Activated B cell treated with CpG ODN at 0.5 μM for 24 hours (primary cell): ENCODE measurements at regions not wholly inside any gene's neighbourhood (a gene's known extent, or its start where the extent isn't known, plus 50 kb on each side); places are given as distances from the start of the nearest gene placed in this dataset.

Experiments used
- ATAC-seq: fragments of 200-7000 bp; cut with Tn5 transposase; one replicate; pipeline ENCODE4 v1.10.0; 2021; ENCODE audit warnings: low read depth, mild to moderate bottlenecking, moderate library complexity
- CTCF ChIA-PET: fragments of 350-600 bp; sonication (Branson Sonifier 250); formaldehyde crosslinking; loops from one replicate; lab custom pipeline; 2021; ENCODE audit warnings: antibody characterized with exemption; lab: Charles Lee
- POLR2A ChIA-PET: fragments of 350-600 bp; sonication (Branson Sonifier 250); formaldehyde crosslinking; loops from one replicate; lab custom pipeline; 2021; ENCODE audit warnings: antibody characterized with exemption; lab: Charles Lee
- DNase-seq: peaks from one replicate; pipeline ENCODE4 v3.0.0; 2022
- H3K27ac Mint-ChIP-seq: one replicate; pipeline ENCODE4 v1.8.0; 2020; ENCODE audit warnings: mixed read lengths
- H3K27me3 Mint-ChIP-seq: one replicate; pipeline ENCODE4 v1.8.0; 2021; ENCODE audit warnings: mixed read lengths
- H3K36me3 Mint-ChIP-seq: one replicate; pipeline ENCODE4 v1.8.0; 2021; ENCODE audit warnings: low read depth, mixed read lengths
- H3K4me1 Mint-ChIP-seq: one replicate; pipeline ENCODE4 v1.8.0; 2021; ENCODE audit warnings: mixed read lengths
- H3K4me3 Mint-ChIP-seq: one replicate; pipeline ENCODE4 v1.8.0; 2020; ENCODE audit warnings: mild to moderate bottlenecking, mixed read lengths
- H3K9me3 Mint-ChIP-seq: one replicate; pipeline ENCODE4 v1.8.0; 2020; ENCODE audit warnings: mixed read lengths
- intact Hi-C: fragments of 100-400 bp; cut with micrococcal nuclease; formaldehyde crosslinking; loops from one replicate; pipeline ENCODE4 v1.15.1; 2024
- TF ChIP-seq, protein P1 (sequence below): fragments of 200-600 bp; IDR thresholded peaks from one replicate; pipeline ENCODE4 v1.8.0; 2022; ENCODE audit warnings: antibody characterized with exemption, mild to moderate bottlenecking

- DNase-seq: no peak
These were observed 830.3 kb downstream of the TBC1D22A start for GRCh38 chr22:47592791-47593190.

DNA sequence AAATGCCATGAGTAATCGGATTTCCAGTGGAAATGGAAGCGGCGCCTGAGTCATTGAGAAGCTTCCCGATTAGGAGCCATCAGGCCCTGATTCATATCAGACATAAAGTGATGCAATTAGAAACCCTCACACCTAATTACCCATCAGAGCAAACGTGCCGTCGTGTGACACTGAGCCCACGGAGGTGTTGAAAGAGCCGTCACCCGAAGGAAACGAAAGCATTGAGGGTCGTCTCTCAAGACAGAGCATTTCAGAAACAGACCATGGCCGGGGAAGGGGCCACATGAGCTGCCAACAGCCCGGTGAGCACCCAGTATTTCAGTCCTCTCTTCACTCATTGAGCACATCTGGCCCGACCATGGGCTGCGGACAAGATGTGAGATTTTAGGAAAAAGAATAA is 829.3 kb downstream of the TBC1D22A start:
- Mint-ChIP-seq H3K9me3 (no peaks in the 10 kb centered on the region), H3K27ac (no peak overlapping the region), H3K4me3 (no peak overlapping the region), H3K27me3 (no peaks in the 10 kb centered on the region), H3K4me1 (no peaks in the 10 kb centered on the region), H3K36me3 (no peaks in the 10 kb centered on the region)
- intact Hi-C loops: no loop called here
- TF ChIP-seq, protein P1, sequence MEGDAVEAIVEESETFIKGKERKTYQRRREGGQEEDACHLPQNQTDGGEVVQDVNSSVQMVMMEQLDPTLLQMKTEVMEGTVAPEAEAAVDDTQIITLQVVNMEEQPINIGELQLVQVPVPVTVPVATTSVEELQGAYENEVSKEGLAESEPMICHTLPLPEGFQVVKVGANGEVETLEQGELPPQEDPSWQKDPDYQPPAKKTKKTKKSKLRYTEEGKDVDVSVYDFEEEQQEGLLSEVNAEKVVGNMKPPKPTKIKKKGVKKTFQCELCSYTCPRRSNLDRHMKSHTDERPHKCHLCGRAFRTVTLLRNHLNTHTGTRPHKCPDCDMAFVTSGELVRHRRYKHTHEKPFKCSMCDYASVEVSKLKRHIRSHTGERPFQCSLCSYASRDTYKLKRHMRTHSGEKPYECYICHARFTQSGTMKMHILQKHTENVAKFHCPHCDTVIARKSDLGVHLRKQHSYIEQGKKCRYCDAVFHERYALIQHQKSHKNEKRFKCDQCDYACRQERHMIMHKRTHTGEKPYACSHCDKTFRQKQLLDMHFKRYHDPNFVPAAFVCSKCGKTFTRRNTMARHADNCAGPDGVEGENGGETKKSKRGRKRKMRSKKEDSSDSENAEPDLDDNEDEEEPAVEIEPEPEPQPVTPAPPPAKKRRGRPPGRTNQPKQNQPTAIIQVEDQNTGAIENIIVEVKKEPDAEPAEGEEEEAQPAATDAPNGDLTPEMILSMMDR: no peak
- CTCF ChIA-PET: no interaction called here
- no peak for ATAC-seq
- no peak for DNase-seq
- POLR2A ChIA-PET: no interaction called here

More at GRCh38 chr22:47592791-47593190, 830.3 kb downstream of the TBC1D22A start:
- no peaks in the 10 kb centered on the region for H3K36me3 Mint-ChIP-seq
- no peaks in the 10 kb centered on the region for H3K9me3 Mint-ChIP-seq
- H3K27ac Mint-ChIP-seq: no peak overlapping the region
- TF ChIP-seq, protein P1: no peak
- ATAC-seq: no peak
- H3K27me3 Mint-ChIP-seq: no peaks in the 10 kb centered on the region
- H3K4me1 Mint-ChIP-seq: no peaks in the 10 kb centered on the region
- intact Hi-C loops: no loop called here
- H3K4me3 Mint-ChIP-seq: no peak overlapping the region
- CTCF ChIA-PET: no interaction called here
- POLR2A ChIA-PET: no interaction called here

- H3K36me3 Mint-ChIP-seq: no peaks in the 10 kb centered on the region
- no peak overlapping the region for H3K27ac Mint-ChIP-seq
- ATAC-seq (no peak), DNase-seq (no peak)
- H3K4me3 Mint-ChIP-seq: no peak overlapping the region
- no peaks in the 10 kb centered on the region for H3K27me3 Mint-ChIP-seq
- no peaks in the 10 kb centered on the region for H3K9me3 Mint-ChIP-seq
- TF ChIP-seq, protein P1: no peak
- ChIA-PET CTCF (no interaction called here), POLR2A (no interaction called here)
- no peaks in the 10 kb centered on the region for H3K4me1 Mint-ChIP-seq
- intact Hi-C loops: no loop called here
These were observed 828.6 kb downstream of the TBC1D22A start for GRCh38 chr22:47591016-47591415.

DNA sequence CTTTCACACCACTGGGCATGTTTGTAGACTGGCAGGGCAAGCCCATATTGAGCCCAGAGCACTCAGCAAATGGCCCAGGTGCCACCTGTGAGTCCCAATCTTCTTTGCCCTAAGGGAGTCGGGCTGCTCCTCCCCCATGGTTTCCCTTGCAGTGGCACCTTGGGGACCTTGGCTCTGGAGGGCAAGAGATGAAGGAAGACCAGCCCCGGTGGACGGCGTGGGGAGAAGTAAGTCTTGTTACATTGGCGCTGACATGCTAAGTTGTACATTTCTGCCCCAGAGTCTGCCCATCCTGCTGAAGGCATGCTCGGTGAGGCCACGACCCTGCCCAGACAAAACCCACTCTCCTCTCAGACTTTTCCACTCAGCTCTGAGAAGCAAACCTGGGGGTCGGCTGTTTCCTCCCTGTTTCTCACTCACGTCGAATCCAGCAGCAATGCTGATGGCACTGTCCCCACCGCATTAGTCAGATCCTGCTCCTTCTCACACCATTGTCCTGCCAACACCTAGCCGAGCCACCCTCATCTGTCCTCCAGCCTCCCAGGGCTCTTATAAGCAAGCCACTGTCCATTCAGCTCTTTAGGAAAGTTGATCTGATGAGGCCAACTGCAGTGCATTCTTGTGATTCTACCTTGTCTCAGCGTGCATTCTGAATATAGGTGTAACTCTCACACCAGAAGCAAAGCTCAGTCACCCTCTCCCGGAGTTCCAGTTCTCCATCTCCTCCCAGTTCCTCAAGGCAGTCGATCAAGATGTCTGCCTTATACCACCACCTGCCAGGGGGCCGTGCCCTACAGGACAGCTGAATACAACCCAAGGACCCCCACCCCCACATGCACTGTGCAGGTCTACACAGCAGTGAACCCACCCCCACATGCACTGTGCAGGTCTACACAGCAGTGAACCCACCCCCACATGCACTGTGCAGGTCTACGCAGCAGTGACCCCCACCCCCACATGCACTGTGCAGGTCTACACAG is 827.1 kb downstream of the TBC1D22A start:
- Mint-ChIP-seq H3K27me3 (no peaks in the 10 kb centered on the region), H3K9me3 (peaks cover 4% of the 10 kb centered on the region), H3K36me3 (no peaks in the 10 kb centered on the region), H3K27ac (no peak overlapping the region), H3K4me1 (no peaks in the 10 kb centered on the region), H3K4me3 (no peak overlapping the region)
- TF ChIP-seq, protein P1: no peak
- no peak for ATAC-seq
- DNase-seq: no peak
- ChIA-PET POLR2A (no interaction called here), CTCF (no interaction called here)
- intact Hi-C loops: no loop called here

DNA sequence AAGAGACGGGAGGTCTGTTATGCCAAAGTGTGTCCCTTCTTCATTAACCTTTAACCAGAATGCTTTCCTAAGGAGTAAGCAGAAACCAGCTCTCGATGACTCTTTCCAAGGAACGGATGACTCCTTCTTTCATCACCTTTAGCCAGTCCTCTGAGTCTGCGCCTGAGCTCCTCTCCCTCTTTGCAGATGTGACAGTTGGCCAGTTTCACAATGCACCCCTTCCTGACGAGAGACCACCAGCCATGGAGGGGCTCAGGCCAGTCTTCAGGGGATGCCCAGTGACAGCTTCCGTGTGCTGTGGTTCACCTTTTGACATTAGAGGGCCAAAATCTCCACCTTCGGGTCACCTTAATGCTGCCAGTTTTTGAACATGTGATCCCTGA is 826.1 kb downstream of the TBC1D22A start:
- no peaks in the 10 kb centered on the region for H3K27me3 Mint-ChIP-seq
- intact Hi-C loops: no loop called here
- ChIA-PET POLR2A (no interaction called here), CTCF (no interaction called here)
- H3K4me1 Mint-ChIP-seq: no peaks in the 10 kb centered on the region
- TF ChIP-seq, protein P1: no peak
- no peak for ATAC-seq
- no peak overlapping the region for H3K27ac Mint-ChIP-seq
- no peaks in the 10 kb centered on the region for H3K36me3 Mint-ChIP-seq
- no peak for DNase-seq
- peaks cover 7% of the 10 kb centered on the region for H3K9me3 Mint-ChIP-seq
- no peak overlapping the region for H3K4me3 Mint-ChIP-seq
